B cell (primary cell): ENCODE measurements at regions not wholly inside any gene's neighbourhood (a gene's known extent, or its start where the extent isn't known, plus 50 kb on each side); places are given as distances from the start of the nearest gene placed in this dataset.

Source experiments
- ATAC-seq: fragments of 200-7000 bp; cut with Tn5 transposase; one replicate; pipeline ENCODE4 v1.10.0; 2021; ENCODE audit warnings: low read depth, mild to moderate bottlenecking, moderate number of reproducible peaks, moderate library complexity
- CTCF ChIA-PET: fragments of 350-600 bp; sonication (Branson Sonifier 250); formaldehyde crosslinking; loops from one replicate; lab custom pipeline; 2021; ENCODE audit warnings: antibody characterized with exemption, inconsistent platforms; lab: Charles Lee
- POLR2A ChIA-PET: fragments of 350-600 bp; sonication (Branson Sonifier 250); formaldehyde crosslinking; loops from one replicate; lab custom pipeline; 2021; ENCODE audit warnings: antibody characterized with exemption; lab: Charles Lee
- DNase-seq: peaks from one replicate; pipeline ENCODE4 v3.0.0; 2013
- H2AFZ ChIP-seq: 2 replicates; pipeline ENCODE4 v1.6.1; 2012; ENCODE audit warnings: mild to moderate bottlenecking, low read depth, low read length; ENCODE audit not compliant: insufficient read depth, poor library complexity, severe bottlenecking
- H3K27ac ChIP-seq, 2 donors: 1 replicate in 1 of 2; 2 replicates in 1 of 2; pipeline ENCODE4 v1.5.1; 2012 to 2013; ENCODE audit warnings: low read length in 2 of 2, mild to moderate bottlenecking in 2 of 2, moderate library complexity in 1 of 2
- H3K27me3 ChIP-seq, 4 experiments: fragments of 200-600 bp in 1 of 4; sonication (generic) in 1 of 4; replicated peaks in 1 of 4; 1 replicate in 2 of 4; 2 replicates in 2 of 4; pipeline versions ENCODE4 v1.6.1 to v1.7.0; 2013 to 2016; ENCODE audit warnings: low read length in 3 of 4, mild to moderate bottlenecking in 2 of 4, mixed read lengths in 1 of 4, moderate library complexity in 1 of 4; ENCODE audit not compliant: insufficient read depth in 4 of 4, control insufficient read depth in 3 of 4; ENCODE audit errors: control extremely low read depth in 1 of 4
- H3K36me3 ChIP-seq, 2 experiments: replicated peaks in 1 of 2; 1 replicate in 1 of 2; 2 replicates in 1 of 2; pipeline versions ENCODE4 v1.6.1 to v1.7.1; 2013; ENCODE audit warnings: low read length in 1 of 2; ENCODE audit not compliant: insufficient read depth in 2 of 2, control insufficient read depth in 1 of 2; ENCODE audit errors: control extremely low read depth in 1 of 2, extremely low read depth in 1 of 2
- H3K4me1 ChIP-seq, 2 donors: fragments of 200-600 bp in 1 of 2; sonication (generic) in 1 of 2; 1 replicate in 1 of 2; 2 replicates in 1 of 2; pipeline versions ENCODE4 v1.5.1 to v1.6.1; 2013 to 2017; ENCODE audit warnings: low read length in 2 of 2; ENCODE audit not compliant: control insufficient read depth in 2 of 2, insufficient read depth in 2 of 2
- H3K4me2 ChIP-seq: replicated peaks from 2 replicates; pipeline ENCODE3; 2012; ENCODE audit warnings: mild to moderate bottlenecking, low read depth, low read length; ENCODE audit not compliant: poor library complexity, severe bottlenecking
- H3K4me3 ChIP-seq, 5 experiments: fragments of 200-600 bp in 1 of 5; sonication (generic) in 1 of 5; 1 replicate in 3 of 5; 2 replicates in 2 of 5; pipeline versions ENCODE4 v1.5.1 to v1.7.0; 2011 to 2016; ENCODE audit warnings: low read length in 4 of 5, mild to moderate bottlenecking in 4 of 5, low read depth in 2 of 5, control low read depth in 1 of 5, moderate library complexity in 1 of 5; ENCODE audit not compliant: insufficient read depth in 1 of 5; ENCODE audit errors: control extremely low read depth in 1 of 5, extremely low read depth in 1 of 5
- H3K79me2 ChIP-seq: fragments of 200-600 bp; sonication (generic); one replicate; pipeline ENCODE4 v1.6.0; 2016; ENCODE audit warnings: low read length; ENCODE audit not compliant: control insufficient read depth, insufficient read depth
- H3K9ac ChIP-seq: fragments of 200-600 bp; sonication (generic); 2 replicates; pipeline ENCODE4 v1.6.1; 2017; ENCODE audit warnings: mild to moderate bottlenecking, low read length, moderate library complexity
- H3K9me3 ChIP-seq, 3 donors: one replicate each; pipeline versions ENCODE4 v1.6.1 to v1.7.1; 2013; ENCODE audit warnings: low read length in 2 of 3; ENCODE audit not compliant: control insufficient read depth in 2 of 3, insufficient read depth in 1 of 3; ENCODE audit errors: control extremely low read depth in 1 of 3
- H4K20me1 ChIP-seq: 2 replicates; pipeline ENCODE4 v1.6.0; 2012; ENCODE audit warnings: mild to moderate bottlenecking, low read length; ENCODE audit not compliant: insufficient read depth, control insufficient read depth, poor library complexity, severe bottlenecking
- H3K27ac Mint-ChIP-seq: one replicate; pipeline ENCODE4 v1.8.0; 2021; ENCODE audit warnings: mixed read lengths
- H3K27me3 Mint-ChIP-seq: one replicate; pipeline ENCODE4 v1.8.0; 2021; ENCODE audit warnings: mixed read lengths
- H3K4me1 Mint-ChIP-seq: one replicate; pipeline ENCODE4 v1.8.0; 2021; ENCODE audit warnings: mixed read lengths
- H3K4me3 Mint-ChIP-seq: one replicate; pipeline ENCODE4 v1.8.0; 2021; ENCODE audit warnings: mixed read lengths
- H3K9me3 Mint-ChIP-seq: one replicate; pipeline ENCODE4 v1.8.0; 2022; ENCODE audit warnings: mixed read lengths; ENCODE audit not compliant: insufficient read depth
- CTCF ChIP-seq: fragments of 200-600 bp; IDR thresholded peaks from one replicate; pipeline ENCODE4 v1.8.0; 2022; ENCODE audit warnings: antibody characterized with exemption, mild to moderate bottlenecking
- EZH2 ChIP-seq: IDR thresholded peaks from 2 replicates; pipeline ENCODE4 v1.6.1; 2012; ENCODE audit warnings: borderline replicate concordance, low read depth, mild to moderate bottlenecking, moderate library complexity, low read length; ENCODE audit not compliant: insufficient read depth, poor library complexity, severe bottlenecking
- WGBS: methylation state at CpG from one replicate; pipeline ENCODE4 v1.1.5; 2013; ENCODE audit warnings: missing lambda C conversion rate; ENCODE audit not compliant: insufficient coverage; 5-methylcytosine and 5-hydroxymethylcytosine counted together
- intact Hi-C: fragments of 100-400 bp; cut with micrococcal nuclease; formaldehyde crosslinking; loops from one replicate; pipeline ENCODE4 v1.10.0; 2022

GRCh38 chr18:41724195-41724594, 230.8 kb upstream of the PIK3C3 start:
- Histone ChIP-seq H3K27ac (no peak overlapping the region), H3K4me1 (no peaks in the 10 kb centered on the region), H2AFZ (no peak overlapping the region), H3K4me3 (no peak overlapping the region), H3K79me2 (no peaks in the 10 kb centered on the region), H3K9ac (no peak overlapping the region), H3K27me3 (no peaks in the 10 kb centered on the region), H3K4me2 (no peak overlapping the region), H3K36me3 (no peaks in the 10 kb centered on the region), H4K20me1 (no peaks in the 10 kb centered on the region), H3K9me3 (no peaks in the 10 kb centered on the region)
- WGBS: 85% methylated on average over 4 of the region's 6 CpGs
- no peak overlapping the region for H3K4me3 Mint-ChIP-seq
- no peaks in the 10 kb centered on the region for H3K9me3 Mint-ChIP-seq
- DNase-seq: no peak
- intact Hi-C loops: no loop called here
- no peak overlapping the region for H3K27ac Mint-ChIP-seq
- CTCF ChIA-PET: no interaction called here
- ATAC-seq: no peak
- H3K27me3 Mint-ChIP-seq: no peaks in the 10 kb centered on the region
- TF ChIP-seq EZH2 (no peak), CTCF (no peak)
- H3K4me1 Mint-ChIP-seq: no peaks in the 10 kb centered on the region
- POLR2A ChIA-PET: no interaction called here

GRCh38 chr18:41721103-41721790, 233.8 kb upstream of the PIK3C3 start:
- H2AFZ ChIP-seq: no peak overlapping the region
- no peak for TF ChIP-seq CTCF
- TF ChIP-seq EZH2: no peak
- intact Hi-C loops: no loop called here

More at GRCh38 chr18:41721103-41721790, 233.8 kb upstream of the PIK3C3 start:
- Histone ChIP-seq H3K4me1 (no peaks in the 10 kb centered on the region), H4K20me1 (no peaks in the 10 kb centered on the region), H3K79me2 (no peaks in the 10 kb centered on the region), H3K4me3 (no peak overlapping the region), H3K9me3 (no peaks in the 10 kb centered on the region), H3K9ac (no peak overlapping the region), H3K36me3 (no peaks in the 10 kb centered on the region), H3K4me2 (no peak overlapping the region), H3K27me3 (no peaks in the 10 kb centered on the region), H3K27ac (no peak overlapping the region)
- Mint-ChIP-seq H3K4me3 (no peak overlapping the region), H3K27me3 (no peaks in the 10 kb centered on the region), H3K9me3 (no peaks in the 10 kb centered on the region), H3K4me1 (no peaks in the 10 kb centered on the region), H3K27ac (no peak overlapping the region)
- CTCF ChIA-PET: no interaction called here
- POLR2A ChIA-PET: no interaction called here
- 91% methylated on average over 4 of the region's 5 CpGs for WGBS
- DNase-seq (no peak), ATAC-seq (no peak)
